HepG2 (cell line): ENCODE measurements at regions not wholly inside any gene's neighbourhood (a gene's known extent, or its start where the extent isn't known, plus 50 kb on each side); places are given as distances from the start of the nearest gene placed in this dataset.

ENCODE experiments used
- CREM ChIP-seq, 2 experiments: sonication (generic) in 1 of 2; formaldehyde crosslinking in 1 of 2; IDR thresholded peaks; 2 replicates each; pipeline versions ENCODE4 v1.4.0 to v1.6.1; 2016 to 2020; ENCODE audit warnings: antibody characterized with exemption in 1 of 2, mild to moderate bottlenecking in 1 of 2, missing genetic modification reagents in 1 of 2
- CTCF ChIP-seq: sonication (generic); formaldehyde crosslinking; IDR thresholded peaks from 2 replicates; pipeline ENCODE4 v1.5.0; 2020; ENCODE audit warnings: mild to moderate bottlenecking, missing genetic modification reagents, moderate library complexity
- GTF2F1 ChIP-seq: fragments of 150-350 bp; IDR thresholded peaks from 2 replicates; pipeline ENCODE4 v1.6.1; 2014; ENCODE audit warnings: low read length
- HDAC1 ChIP-seq: sonication (generic); formaldehyde crosslinking; IDR thresholded peaks from 2 replicates; pipeline ENCODE4 v1.5.1; 2020; ENCODE audit warnings: mild to moderate bottlenecking, missing genetic modification reagents
- HHEX ChIP-seq: IDR thresholded peaks from 2 replicates; pipeline ENCODE4 v1.6.1; 2016; ENCODE audit warnings: control low read depth
- PCBP1 ChIP-seq: fragments of 200-400 bp; formaldehyde crosslinking; IDR thresholded peaks from 2 replicates; pipeline ENCODE4 v1.6.1; 2017; ENCODE audit warnings: mild to moderate bottlenecking, low read depth, low read length, borderline replicate concordance
- UBTF ChIP-seq: sonication (generic); formaldehyde crosslinking; IDR thresholded peaks from 2 replicates; pipeline ENCODE4 v1.4.0; 2020; ENCODE audit warnings: mild to moderate bottlenecking, missing genetic modification reagents
- ZBTB40 ChIP-seq, 2 experiments: fragments of 450-650 bp in 1 of 2; sonication (generic) in 1 of 2; formaldehyde crosslinking in 1 of 2; IDR thresholded peaks; 2 replicates each; pipeline versions ENCODE4 v1.6.1 to v1.8.0; 2016 to 2022; ENCODE audit warnings: antibody characterized with exemption in 1 of 2, mild to moderate bottlenecking in 1 of 2, missing genetic modification reagents in 1 of 2
- ZMYM4 ChIP-seq: sonication (generic); formaldehyde crosslinking; IDR thresholded peaks from 2 replicates; pipeline ENCODE4 v1.8.1; 2023; ENCODE audit warnings: mild to moderate bottlenecking, missing genetic modification reagents
- ZNF230 ChIP-seq: sonication (generic); formaldehyde crosslinking; IDR thresholded peaks from 2 replicates; pipeline ENCODE4 v1.4.0; 2020; ENCODE audit warnings: mild to moderate bottlenecking, missing genetic modification reagents
- ZNF672 ChIP-seq: sonication (generic); formaldehyde crosslinking; IDR thresholded peaks from 2 replicates; pipeline ENCODE4 v1.8.1; 2022; ENCODE audit warnings: missing genetic modification reagents

- no peak for TF ChIP-seq CTCF (CRISPR knock-in tag)
- no peak for TF ChIP-seq HHEX (CRISPR knock-in tag)
- no peak for TF ChIP-seq HDAC1 (CRISPR knock-in tag)
- no peak for TF ChIP-seq UBTF (CRISPR knock-in tag)
- TF ChIP-seq ZNF230 (CRISPR knock-in tag), result no peak
- TF ChIP-seq ZMYM4, result no peak
- no peak for TF ChIP-seq GTF2F1
- TF ChIP-seq PCBP1, result no peak
- TF ChIP-seq CREM (IDR thresholded peaks at IDR 0.05), result no peak
- TF ChIP-seq CREM (CRISPR knock-in tag; IDR thresholded peaks at IDR 0.05), result no peak
- TF ChIP-seq ZNF672, result no peak
- TF ChIP-seq ZBTB40 (IDR thresholded peaks at IDR 0.05), result no peak
- TF ChIP-seq ZBTB40 (CRISPR knock-in tag; IDR thresholded peaks at IDR 0.05), result no peak
Measured at GRCh38 chr5:133730866-133731265, 118.5 kb upstream of the FSTL4 start.
